Activated CD4-positive, alpha-beta T cell treated with anti-CD3 and anti-CD28 coated beads, Interleukin-2, amount 50 U/mL, for 16 hours (primary cell): ENCODE measurements at regions not wholly inside any gene's neighbourhood (a gene's known extent, or its start where the extent isn't known, plus 50 kb on each side); places are given as distances from the start of the nearest gene placed in this dataset.
"Not testable (repeated sequence)": the region's sequence is repeated elsewhere in the genome, so short reads cannot be mapped to it uniquely, and the experiment has no call there.

Experiments used
- DNase-seq: peaks from one replicate; pipeline ENCODE4 v3.0.0-alpha.2; 2020

DNA sequence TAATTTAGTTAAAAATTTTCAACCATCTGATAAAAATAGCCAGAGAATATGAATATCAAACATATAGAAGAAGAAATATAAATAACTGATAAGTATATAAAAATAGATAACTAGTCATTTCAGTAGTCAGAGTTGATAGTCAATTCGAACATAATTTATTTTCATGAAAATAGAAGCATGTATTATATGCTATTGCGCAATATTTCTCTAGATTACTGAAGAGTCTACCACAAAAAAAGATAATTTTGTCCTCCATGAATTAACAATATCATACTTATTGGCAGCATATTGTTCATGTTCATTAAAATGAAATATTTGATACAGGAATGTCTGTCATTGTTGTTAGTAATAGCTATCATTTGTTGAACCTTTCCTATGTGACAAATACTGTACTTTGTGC lies 376.2 kb upstream of the TOM1L1 start:
- DNase-seq, result no peak

GRCh38 chr17:54527941-54528340 lies 372.7 kb upstream of the TOM1L1 start:
- no peak for DNase-seq

- DNase-seq, result no peak
These were observed 370.3 kb upstream of the TOM1L1 start for GRCh38 chr17:54530398-54530797.

DNA sequence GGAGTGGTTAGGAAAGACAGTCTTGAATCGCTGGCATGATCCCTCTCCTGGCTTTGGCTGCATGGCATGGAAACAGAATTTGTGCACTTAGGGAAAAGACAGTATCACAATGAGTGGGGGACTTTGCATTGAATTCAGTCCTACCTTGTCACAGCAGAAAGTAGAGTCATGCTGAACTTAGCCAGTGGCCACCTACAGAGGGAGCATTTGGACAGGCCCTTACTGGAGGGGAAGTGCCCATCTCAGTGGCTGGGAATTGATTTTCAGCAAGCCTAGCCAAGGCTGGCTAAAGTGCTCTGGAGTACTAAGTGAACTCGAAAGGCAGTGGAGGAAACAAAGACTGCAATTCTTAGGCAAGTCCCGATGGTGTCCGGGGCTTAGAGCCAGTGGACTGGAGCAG lies 364.3 kb upstream of the TOM1L1 start:
- no peak for DNase-seq

- no peak for DNase-seq
These were observed 363.0 kb upstream of the TOM1L1 start for GRCh38 chr17:54537656-54538055.

DNA sequence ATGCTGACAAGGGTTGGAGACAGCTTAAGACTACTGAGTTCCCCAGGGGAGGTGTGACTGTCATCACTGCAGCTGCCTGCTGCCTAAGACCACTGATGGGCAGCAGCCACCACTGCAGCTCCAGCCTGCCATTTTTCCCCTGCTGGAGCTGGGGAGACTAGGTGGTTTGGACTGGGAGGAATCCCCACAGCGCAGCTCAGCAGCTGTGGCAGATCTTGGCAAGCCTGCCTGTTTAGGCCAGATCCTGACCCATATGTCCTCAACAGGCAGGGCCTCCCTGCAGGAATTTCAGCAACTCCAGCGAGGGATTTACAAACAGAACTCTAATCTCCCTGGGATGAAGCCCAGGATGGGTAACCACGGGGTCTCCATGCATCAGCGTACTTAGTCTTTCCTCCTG lies 356.4 kb upstream of the TOM1L1 start:
- DNase-seq, result no peak

- DNase-seq, result no peak
These were observed 340.8 kb upstream of the TOM1L1 start for GRCh38 chr17:54559883-54560282.

- no peak for DNase-seq
These were observed 292.0 kb upstream of the TOM1L1 start for GRCh38 chr17:54608634-54609155.

DNA sequence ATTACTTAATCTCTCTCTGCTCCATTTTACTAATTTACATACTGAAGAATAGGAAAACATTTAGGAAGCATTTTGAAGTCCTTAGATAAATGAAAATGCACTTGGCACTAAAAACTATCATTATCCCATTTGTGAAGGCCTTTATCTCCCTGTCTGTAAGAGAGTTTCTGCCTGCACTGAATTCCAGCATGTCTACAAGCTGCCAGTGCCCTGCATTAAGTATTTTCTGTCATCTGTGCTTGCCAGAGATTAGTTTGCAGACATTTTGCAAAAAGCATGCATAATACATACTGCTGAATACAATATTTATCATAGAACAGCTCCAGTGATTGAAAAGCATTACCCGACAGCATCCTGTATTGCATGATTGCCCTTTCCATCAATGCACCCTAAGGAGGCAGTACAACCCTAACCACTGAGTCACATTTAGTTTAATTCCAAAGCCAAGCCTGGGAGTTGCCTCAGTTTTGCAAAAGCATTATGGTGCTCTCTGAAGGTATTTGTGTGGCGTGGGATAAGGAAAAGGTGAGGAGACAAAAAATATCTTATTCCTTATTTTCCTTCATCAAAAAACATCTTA lies 280.2 kb upstream of the TOM1L1 start:
- DNase-seq, result no peak

DNA sequence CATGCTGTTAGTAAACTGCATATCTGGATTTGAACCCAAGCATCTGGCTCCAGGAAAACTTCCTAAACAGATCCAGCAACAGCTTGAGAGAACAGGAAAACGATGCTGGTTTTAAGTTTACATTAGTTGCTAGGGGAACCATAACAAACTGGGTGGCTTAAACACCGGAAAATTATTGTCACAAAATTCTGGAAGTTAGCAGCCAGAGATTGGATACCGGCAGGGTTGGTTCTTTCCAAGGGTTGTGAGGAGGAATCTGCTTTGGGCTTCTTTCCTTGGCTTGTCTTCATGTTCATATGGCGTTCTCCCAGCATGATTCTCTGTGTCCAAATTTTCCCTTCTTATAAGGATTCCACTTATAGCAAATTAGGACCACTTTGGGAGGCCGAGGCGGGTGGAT lies 276.9 kb upstream of the TOM1L1 start:
- no peak for DNase-seq

GRCh38 chr17:54626146-54626703 lies 274.4 kb upstream of the TOM1L1 start:
- no peak for DNase-seq

- DNase-seq, result not testable (repeated sequence)
These were observed 261.2 kb upstream of the TOM1L1 start for GRCh38 chr17:54639426-54639825.

DNA sequence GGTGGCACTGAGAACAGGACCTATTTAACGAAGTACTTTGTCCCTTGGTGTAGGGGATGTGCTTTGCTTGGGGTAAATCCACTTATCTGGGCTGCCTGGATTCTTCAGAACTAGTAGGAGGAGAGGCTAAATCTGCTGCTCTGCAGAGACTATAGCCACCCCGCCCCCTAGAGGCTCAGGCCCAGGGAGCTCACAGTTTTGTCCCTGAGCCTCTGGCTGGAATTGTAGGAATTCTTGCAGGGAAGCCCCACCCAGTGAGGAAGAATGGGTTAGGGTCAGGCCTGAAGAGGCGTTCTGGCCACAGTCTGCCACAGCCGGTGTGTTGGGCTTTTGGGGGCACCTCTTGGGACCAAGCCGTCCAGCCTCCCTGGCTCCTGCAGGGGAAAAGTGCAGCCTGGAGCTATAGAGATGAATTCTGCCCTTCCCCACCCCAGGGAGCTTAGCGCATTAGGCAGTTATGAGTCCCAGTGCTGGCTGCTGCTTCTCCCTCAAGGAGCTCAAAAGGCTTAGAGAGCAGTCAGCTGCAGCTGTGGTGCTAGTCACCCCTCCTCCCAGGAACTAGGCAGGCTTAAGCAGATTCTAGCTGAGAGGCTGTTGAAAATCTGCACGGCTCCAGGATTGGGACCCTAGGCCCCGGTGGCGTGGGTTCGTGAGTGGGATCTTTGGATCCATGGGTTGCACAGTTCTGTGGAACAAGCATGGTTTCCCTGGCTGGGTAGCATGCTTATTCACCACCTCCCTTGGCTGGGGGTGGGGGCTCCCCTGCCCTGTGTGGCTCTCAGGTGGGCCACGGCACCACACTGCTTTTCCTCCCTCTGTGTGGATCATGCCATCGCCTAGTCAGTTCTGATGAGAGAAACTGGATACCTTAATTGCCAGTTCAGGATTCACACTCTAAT lies 237.4 kb upstream of the TOM1L1 start:
- no peak for DNase-seq

DNA sequence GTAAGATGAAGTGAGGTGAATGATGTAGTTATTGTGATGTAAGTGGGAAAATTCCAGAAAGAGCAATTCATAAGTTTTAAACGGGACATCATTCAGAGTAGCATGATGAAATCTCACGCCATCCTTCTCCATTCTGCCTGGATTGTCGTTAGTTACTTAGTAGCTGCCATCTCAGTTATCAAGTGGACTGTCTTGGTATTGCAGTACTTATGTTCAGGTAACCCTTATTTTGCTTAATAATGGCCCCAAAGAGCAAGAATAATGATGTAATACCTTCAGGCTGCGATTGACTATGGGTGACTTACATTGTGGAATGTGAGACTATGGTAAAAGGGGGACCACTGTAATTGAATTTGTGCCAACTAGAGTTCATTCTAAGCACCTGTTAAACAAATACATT lies 234.1 kb upstream of the TOM1L1 start:
- DNase-seq, result no peak

- no peak for DNase-seq
These were observed 222.5 kb upstream of the TOM1L1 start for GRCh38 chr17:54678158-54678557.

DNA sequence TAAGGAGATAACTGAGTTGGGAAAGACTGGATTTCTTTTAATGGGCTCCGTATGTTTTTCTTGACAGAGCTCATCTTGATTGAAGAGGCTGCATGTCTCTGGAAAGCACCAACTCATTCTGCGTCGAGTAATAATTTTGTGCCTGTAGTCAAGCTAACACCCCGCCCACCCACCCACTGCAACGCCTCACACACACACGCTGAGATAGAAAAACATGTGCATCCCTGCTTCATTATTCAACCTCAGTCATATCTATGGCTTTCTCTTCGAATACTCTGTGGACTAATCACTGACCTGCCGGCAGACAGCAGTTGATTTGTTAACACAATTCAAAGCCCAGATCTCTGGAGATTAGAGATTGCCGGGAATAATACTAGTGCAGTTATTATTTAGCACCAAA lies 220.2 kb upstream of the TOM1L1 start:
- no peak for DNase-seq

- no peak for DNase-seq
These were observed 206.3 kb upstream of the TOM1L1 start for GRCh38 chr17:54694287-54694887.

- DNase-seq, result not testable (repeated sequence)
These were observed 187.9 kb upstream of the TOM1L1 start for GRCh38 chr17:54712798-54713197.

- no peak for DNase-seq
These were observed 182.4 kb upstream of the TOM1L1 start for GRCh38 chr17:54718286-54718685.

- DNase-seq, result no peak
These were observed 173.0 kb upstream of the TOM1L1 start for GRCh38 chr17:54727624-54728023.

DNA sequence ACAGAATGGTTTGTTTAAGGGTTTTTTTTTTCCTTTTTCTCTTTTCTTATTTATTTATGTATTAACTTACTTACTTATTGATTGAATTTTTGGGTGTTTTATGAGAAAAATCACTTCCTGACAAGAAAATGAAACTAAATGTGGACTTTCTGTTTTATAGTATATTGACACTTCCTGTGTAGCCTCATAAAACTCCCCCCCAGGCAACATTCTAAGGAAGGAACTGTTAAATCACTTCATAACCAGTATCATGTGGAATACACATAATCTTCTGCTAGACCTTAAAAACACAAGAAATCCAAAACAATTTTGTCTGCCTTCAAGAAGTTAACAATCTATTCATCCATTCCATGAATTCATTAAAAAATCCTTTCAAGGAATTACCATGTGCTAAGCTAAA lies 164.1 kb upstream of the TOM1L1 start:
- no peak for DNase-seq

GRCh38 chr17:54738496-54738895 lies 162.2 kb upstream of the TOM1L1 start:
- no peak for DNase-seq

DNA sequence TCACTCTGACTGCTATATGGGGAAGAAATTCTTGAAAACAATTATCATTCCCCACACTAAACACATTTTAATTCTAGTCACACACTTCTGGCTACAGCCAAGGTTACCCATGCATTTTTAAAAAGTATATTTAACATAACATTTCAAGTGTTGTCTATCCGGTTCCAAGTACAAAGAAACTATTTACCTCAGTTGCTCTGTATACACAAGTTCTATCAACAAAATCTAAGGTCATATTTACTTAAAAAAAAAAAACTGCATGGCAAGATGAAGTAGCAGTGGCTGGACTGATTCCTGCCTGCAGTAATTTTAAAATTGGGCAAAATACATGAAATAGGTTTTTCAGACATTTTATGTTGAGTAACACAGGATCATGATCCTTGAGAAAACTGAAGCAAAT lies 155.9 kb upstream of the TOM1L1 start:
- DNase-seq, result no peak

DNA sequence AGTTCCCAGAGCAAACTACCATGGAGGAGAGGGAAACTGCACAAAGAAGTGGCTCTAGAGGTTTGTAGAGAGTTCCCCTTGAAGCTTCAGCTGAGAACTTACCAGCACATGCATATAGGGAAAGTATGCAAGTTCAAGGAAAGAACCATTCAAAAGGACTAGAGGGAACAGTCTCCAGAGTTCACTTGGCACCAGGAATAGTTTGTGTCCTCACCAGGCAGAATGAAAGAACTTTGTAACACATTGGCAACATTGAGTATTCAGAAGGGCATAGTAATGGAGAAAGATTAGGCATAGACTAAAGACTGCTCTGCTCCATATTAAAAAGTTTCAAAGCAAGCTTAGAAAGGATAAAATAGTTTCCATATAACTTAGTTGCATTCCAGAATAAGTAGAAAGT lies 155.4 kb upstream of the TOM1L1 start:
- no peak for DNase-seq
